ENCODE measurements at regions not wholly inside any gene's neighbourhood (a gene's known extent, or its start where the extent isn't known, plus 50 kb on each side); places are given as distances from the start of the nearest gene placed in this dataset.

DNA sequence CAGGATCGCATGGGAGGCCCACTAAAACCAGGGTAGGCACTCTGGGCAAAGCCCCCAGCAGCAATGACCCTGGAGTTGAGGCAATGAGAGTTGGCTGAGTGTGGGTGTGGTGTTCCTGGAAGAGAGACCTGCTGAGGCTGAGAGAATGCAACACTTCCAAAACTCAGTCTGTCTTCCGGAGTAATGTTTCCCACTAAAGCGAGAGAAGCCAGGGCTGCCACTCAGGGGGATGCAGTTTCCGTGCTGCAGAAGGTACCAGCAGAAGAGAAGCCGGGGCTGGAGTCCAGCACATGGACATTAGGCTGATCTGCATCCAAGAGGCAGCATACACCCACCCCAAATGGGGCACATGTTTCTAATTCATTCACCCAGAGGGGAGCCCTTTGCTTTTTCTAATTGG, 127.2 kb upstream of the ARHGAP28 start:
- TF ChIP-seq POLR2A (IDR thresholded peaks at IDR 0.05; ENCODE audit: extremely low read depth, insufficient read length) = no peak
- TF ChIP-seq, protein P1, sequence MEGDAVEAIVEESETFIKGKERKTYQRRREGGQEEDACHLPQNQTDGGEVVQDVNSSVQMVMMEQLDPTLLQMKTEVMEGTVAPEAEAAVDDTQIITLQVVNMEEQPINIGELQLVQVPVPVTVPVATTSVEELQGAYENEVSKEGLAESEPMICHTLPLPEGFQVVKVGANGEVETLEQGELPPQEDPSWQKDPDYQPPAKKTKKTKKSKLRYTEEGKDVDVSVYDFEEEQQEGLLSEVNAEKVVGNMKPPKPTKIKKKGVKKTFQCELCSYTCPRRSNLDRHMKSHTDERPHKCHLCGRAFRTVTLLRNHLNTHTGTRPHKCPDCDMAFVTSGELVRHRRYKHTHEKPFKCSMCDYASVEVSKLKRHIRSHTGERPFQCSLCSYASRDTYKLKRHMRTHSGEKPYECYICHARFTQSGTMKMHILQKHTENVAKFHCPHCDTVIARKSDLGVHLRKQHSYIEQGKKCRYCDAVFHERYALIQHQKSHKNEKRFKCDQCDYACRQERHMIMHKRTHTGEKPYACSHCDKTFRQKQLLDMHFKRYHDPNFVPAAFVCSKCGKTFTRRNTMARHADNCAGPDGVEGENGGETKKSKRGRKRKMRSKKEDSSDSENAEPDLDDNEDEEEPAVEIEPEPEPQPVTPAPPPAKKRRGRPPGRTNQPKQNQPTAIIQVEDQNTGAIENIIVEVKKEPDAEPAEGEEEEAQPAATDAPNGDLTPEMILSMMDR (IDR thresholded peaks at IDR 0.05; ENCODE audit: low read depth, low read length) = no peak
- TF ChIP-seq MYC (IDR thresholded peaks at IDR 0.05; ENCODE audit: low read depth, low read length) = no peak
- TF ChIP-seq, protein P2, sequence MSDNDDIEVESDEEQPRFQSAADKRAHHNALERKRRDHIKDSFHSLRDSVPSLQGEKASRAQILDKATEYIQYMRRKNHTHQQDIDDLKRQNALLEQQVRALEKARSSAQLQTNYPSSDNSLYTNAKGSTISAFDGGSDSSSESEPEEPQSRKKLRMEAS (IDR thresholded peaks at IDR 0.05; ENCODE audit: low read depth, low read length) = no peak
